ENCODE measurements at regions not wholly inside any gene's neighbourhood (a gene's known extent, or its start where the extent isn't known, plus 50 kb on each side); places are given as distances from the start of the nearest gene placed in this dataset.

DNA sequence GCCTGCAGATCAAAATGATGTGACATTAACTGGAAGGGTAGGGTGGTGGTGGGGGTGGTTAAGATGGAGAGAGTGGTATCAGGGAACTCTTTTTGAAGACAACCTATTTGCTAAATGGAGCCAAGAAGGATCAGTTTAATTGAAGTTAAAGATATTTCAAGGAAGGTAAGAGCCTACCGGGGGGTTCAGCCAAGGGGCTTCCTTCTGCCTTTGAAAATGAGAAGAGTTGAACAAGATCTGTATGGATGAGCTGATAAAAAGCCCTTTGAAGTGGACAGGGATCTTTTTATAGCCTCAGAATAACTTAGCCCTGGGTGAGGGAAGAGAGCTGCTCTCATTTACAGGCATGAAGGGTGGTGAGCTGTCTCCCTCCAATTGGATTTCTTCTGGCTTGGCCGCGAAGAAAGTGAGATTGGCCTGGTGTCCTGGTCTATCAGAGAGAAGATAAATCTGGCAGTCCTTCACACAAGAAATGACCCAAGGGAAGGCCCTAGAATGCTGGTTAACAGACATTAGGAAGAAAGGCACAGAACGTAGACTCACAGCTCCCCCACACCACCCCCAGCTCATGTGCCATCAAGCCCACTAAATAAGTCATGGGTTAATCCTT, 439.8 kb downstream of the TNS1 start:
- no peaks in the 10 kb centered on the region for H3K36me3 ChIP-seq (ENCODE audit: insufficient read depth, low read length)
- no peaks in the 10 kb centered on the region for H3K4me1 ChIP-seq (ENCODE audit: insufficient read depth, low read length)
- H3K9me3 ChIP-seq (ENCODE audit: low read length), result no peaks in the 10 kb centered on the region
- no peaks in the 10 kb centered on the region for H3K27me3 ChIP-seq (ENCODE audit: insufficient read depth, low read length)
- no peak overlapping the region for H2AFZ ChIP-seq (ENCODE audit: low read depth, low read length)
- H3K4me3 ChIP-seq (ENCODE audit: low read length), result no peak overlapping the region

GRCh38 chr2:217559084-217559483, 443.7 kb downstream of the TNS1 start:
- Histone ChIP-seq H3K36me3 (ENCODE audit: insufficient read depth, low read length) (no peaks in the 10 kb centered on the region), H3K27me3 (ENCODE audit: insufficient read depth, low read length) (no peaks in the 10 kb centered on the region), H3K9me3 (ENCODE audit: low read length) (no peaks in the 10 kb centered on the region), H2AFZ (ENCODE audit: low read depth, low read length) (no peak overlapping the region), H3K4me1 (ENCODE audit: insufficient read depth, low read length) (no peaks in the 10 kb centered on the region), H3K4me3 (ENCODE audit: low read length) (no peak overlapping the region)

GRCh38 chr2:217555081-217555876, 447.5 kb downstream of the TNS1 start:
- H2AFZ ChIP-seq (ENCODE audit: low read depth, low read length), result no peak overlapping the region
- no peaks in the 10 kb centered on the region for H3K9me3 ChIP-seq (ENCODE audit: low read length)
- H3K36me3 ChIP-seq (ENCODE audit: insufficient read depth, low read length), result no peaks in the 10 kb centered on the region
- no peak overlapping the region for H3K4me3 ChIP-seq (ENCODE audit: low read length)
- no peaks in the 10 kb centered on the region for H3K27me3 ChIP-seq (ENCODE audit: insufficient read depth, low read length)
- H3K4me1 ChIP-seq (ENCODE audit: insufficient read depth, low read length), result no peaks in the 10 kb centered on the region

DNA sequence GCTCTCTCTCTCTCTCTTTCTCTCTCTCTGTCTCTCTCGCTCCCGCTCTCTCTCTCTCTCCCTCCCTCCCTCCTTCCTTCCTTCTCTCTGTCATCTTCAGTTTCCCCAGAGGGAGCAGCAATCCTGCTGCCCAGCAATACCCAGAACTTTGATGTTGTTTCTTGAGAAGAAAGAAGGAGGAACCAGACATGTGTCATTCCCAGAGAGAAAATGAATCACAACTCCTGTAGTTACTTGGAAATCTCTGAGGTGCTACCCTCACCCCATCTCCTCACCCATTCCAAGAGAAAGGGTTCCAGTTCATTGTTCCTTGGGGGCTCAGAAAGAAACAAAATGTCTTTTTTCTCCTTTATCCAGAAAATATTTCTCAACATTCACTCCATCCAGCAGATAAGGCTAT, 449.1 kb downstream of the TNS1 start:
- Histone ChIP-seq H3K4me1 (ENCODE audit: insufficient read depth, low read length) (no peaks in the 10 kb centered on the region), H3K27me3 (ENCODE audit: insufficient read depth, low read length) (no peaks in the 10 kb centered on the region), H2AFZ (ENCODE audit: low read depth, low read length) (no peak overlapping the region), H3K9me3 (ENCODE audit: low read length) (no peaks in the 10 kb centered on the region), H3K36me3 (ENCODE audit: insufficient read depth, low read length) (no peaks in the 10 kb centered on the region), H3K4me3 (ENCODE audit: low read length) (no peak overlapping the region)

- Histone ChIP-seq H3K27me3 (ENCODE audit: insufficient read depth, low read length) (no peaks in the 10 kb centered on the region), H3K36me3 (ENCODE audit: insufficient read depth, low read length) (no peaks in the 10 kb centered on the region), H2AFZ (ENCODE audit: low read depth, low read length) (no peak overlapping the region), H3K4me3 (ENCODE audit: low read length) (no peak overlapping the region), H3K4me1 (ENCODE audit: insufficient read depth, low read length) (no peaks in the 10 kb centered on the region), H3K9me3 (ENCODE audit: low read length) (no peaks in the 10 kb centered on the region)
These were observed 449.6 kb downstream of the TNS1 start for GRCh38 chr2:217553202-217553601.

GRCh38 chr2:217552081-217552480, 450.7 kb downstream of the TNS1 start:
- H2AFZ ChIP-seq (ENCODE audit: low read depth, low read length), result no peak overlapping the region
- no peaks in the 10 kb centered on the region for H3K4me1 ChIP-seq (ENCODE audit: insufficient read depth, low read length)
- no peaks in the 10 kb centered on the region for H3K27me3 ChIP-seq (ENCODE audit: insufficient read depth, low read length)
- no peak overlapping the region for H3K4me3 ChIP-seq (ENCODE audit: low read length)
- no peaks in the 10 kb centered on the region for H3K9me3 ChIP-seq (ENCODE audit: low read length)
- H3K36me3 ChIP-seq (ENCODE audit: insufficient read depth, low read length), result no peaks in the 10 kb centered on the region

DNA sequence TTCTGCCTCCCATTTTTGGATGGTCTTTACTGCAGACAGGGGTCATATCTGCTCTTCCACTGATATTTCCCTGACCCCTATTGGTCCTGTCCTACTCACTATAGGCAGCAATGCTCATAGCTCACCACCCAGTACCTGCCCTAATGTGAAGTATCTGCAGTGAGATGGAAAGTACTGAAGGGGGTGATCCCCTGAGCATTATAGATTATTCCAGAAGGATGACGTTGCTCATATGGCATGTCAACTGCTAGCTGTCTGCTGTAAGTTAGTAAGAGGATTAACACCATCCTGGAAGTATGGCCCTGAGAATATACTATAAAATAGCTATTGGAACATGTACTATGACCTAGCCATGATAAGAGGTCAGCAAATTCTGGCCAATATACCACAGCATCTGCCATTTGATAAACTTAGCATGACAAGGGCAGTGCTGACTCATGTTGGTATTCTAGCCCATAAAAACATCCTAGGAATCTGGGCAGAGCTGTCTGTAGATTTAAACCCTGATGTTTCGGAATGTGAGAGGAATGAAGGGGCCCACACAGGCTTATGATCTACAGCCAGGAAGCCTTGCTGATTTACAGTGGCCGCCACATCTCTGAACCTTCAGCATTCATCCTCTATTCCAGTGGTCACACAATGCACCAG, 451.4 kb downstream of the TNS1 start:
- H3K4me1 ChIP-seq (ENCODE audit: insufficient read depth, low read length), result no peaks in the 10 kb centered on the region
- H3K27me3 ChIP-seq (ENCODE audit: insufficient read depth, low read length), result no peaks in the 10 kb centered on the region
- no peak overlapping the region for H3K4me3 ChIP-seq (ENCODE audit: low read length)
- H3K36me3 ChIP-seq (ENCODE audit: insufficient read depth, low read length), result no peaks in the 10 kb centered on the region
- no peaks in the 10 kb centered on the region for H3K9me3 ChIP-seq (ENCODE audit: low read length)
- H2AFZ ChIP-seq (ENCODE audit: low read depth, low read length), result no peak overlapping the region

DNA sequence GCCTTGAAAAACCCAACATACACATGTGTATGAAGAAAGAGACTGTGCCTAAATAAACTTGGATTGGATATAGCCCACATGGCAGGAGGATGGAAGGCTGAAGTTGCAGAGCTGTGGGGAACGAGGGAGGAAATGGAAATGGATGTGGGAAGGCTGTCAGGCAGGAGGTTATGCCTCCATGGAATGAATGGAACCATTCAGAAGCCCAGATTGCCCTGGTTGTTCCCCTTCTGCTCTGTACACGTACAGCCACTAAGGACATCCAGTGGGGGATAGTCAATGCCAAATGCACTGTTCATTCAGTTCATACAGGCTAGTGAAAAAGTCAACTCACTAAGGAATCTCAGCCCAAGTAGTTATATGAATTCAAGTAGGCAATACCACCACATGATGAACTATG, 463.7 kb downstream of the TNS1 start:
- Histone ChIP-seq H3K36me3 (ENCODE audit: insufficient read depth, low read length) (no peaks in the 10 kb centered on the region), H3K27me3 (ENCODE audit: insufficient read depth, low read length) (no peaks in the 10 kb centered on the region), H3K4me3 (ENCODE audit: low read length) (no peak overlapping the region), H2AFZ (ENCODE audit: low read depth, low read length) (no peak overlapping the region), H3K4me1 (ENCODE audit: insufficient read depth, low read length) (no peaks in the 10 kb centered on the region), H3K9me3 (ENCODE audit: low read length) (peaks cover 1% of the 10 kb centered on the region)

DNA sequence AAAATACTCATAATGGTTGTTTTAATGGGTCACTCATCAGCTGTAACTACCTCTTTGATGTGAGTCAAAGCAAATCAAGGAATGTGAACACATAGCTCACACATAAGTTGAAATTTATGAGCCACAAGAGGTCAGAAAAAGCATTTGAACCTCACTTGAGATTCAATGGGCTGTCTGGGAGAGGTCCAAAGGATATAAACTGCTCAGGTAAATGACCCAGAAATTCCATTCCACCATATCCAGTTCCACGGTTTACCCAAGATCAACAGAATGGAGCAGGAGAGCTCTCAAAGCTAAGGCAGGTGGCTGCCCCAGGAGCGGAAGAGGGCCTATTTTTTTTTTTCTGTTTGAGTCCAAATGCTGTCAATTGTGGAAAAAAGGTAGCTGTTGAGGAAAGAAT, 464.1 kb downstream of the TNS1 start:
- no peak overlapping the region for H3K4me3 ChIP-seq (ENCODE audit: low read length)
- no peaks in the 10 kb centered on the region for H3K27me3 ChIP-seq (ENCODE audit: insufficient read depth, low read length)
- H3K36me3 ChIP-seq (ENCODE audit: insufficient read depth, low read length), result no peaks in the 10 kb centered on the region
- H3K9me3 ChIP-seq (ENCODE audit: low read length), result peaks cover 1% of the 10 kb centered on the region
- no peaks in the 10 kb centered on the region for H3K4me1 ChIP-seq (ENCODE audit: insufficient read depth, low read length)
- no peak overlapping the region for H2AFZ ChIP-seq (ENCODE audit: low read depth, low read length)

GRCh38 chr2:217535957-217536708, 466.7 kb downstream of the TNS1 start:
- H3K4me1 ChIP-seq (ENCODE audit: insufficient read depth, low read length), result no peaks in the 10 kb centered on the region
- peaks cover 1% of the 10 kb centered on the region for H3K9me3 ChIP-seq (ENCODE audit: low read length)
- H3K27me3 ChIP-seq (ENCODE audit: insufficient read depth, low read length), result no peaks in the 10 kb centered on the region
- H3K36me3 ChIP-seq (ENCODE audit: insufficient read depth, low read length), result no peaks in the 10 kb centered on the region
- no peak overlapping the region for H3K4me3 ChIP-seq (ENCODE audit: low read length)
- H2AFZ ChIP-seq (ENCODE audit: low read depth, low read length), result no peak overlapping the region

DNA sequence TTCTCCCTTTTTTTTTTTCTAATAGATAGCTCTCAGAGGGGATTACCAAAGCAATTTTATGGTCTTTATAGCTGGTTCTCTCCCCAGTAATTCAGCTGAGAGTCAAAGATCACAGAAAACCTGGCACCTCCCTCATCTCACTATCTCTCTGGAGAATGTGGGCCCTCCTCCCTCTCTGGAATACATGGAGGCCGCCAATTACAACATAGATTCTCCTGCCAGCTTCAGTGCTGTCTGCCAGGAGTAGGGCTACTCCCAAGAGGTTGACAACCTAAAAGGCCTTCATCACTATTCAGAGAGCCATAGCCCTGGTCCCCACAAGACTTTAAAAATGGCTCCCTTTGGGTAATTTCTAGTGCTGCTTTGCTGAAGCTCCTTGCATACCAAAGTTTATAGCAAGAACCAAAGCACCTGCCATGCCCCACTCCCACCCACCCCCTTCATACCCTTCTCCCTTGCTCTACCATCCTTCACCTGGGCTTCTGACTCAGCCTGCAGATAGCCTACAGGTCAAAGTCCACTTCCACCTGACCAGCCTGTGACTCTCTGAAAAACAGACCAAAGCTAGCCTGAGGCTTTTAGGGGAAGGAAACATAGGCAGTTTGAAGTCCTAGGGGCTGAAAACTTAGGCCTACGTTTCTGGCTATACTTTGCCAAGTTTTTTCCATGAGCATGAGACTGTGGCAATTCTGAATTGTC, 472.3 kb downstream of the TNS1 start:
- Histone ChIP-seq H3K36me3 (ENCODE audit: insufficient read depth, low read length) (no peaks in the 10 kb centered on the region), H3K9me3 (ENCODE audit: low read length) (peaks cover 1% of the 10 kb centered on the region), H3K4me3 (ENCODE audit: low read length) (no peak overlapping the region), H2AFZ (ENCODE audit: low read depth, low read length) (no peak overlapping the region), H3K27me3 (ENCODE audit: insufficient read depth, low read length) (peaks cover 2% of the 10 kb centered on the region), H3K4me1 (ENCODE audit: insufficient read depth, low read length) (no peaks in the 10 kb centered on the region)

DNA sequence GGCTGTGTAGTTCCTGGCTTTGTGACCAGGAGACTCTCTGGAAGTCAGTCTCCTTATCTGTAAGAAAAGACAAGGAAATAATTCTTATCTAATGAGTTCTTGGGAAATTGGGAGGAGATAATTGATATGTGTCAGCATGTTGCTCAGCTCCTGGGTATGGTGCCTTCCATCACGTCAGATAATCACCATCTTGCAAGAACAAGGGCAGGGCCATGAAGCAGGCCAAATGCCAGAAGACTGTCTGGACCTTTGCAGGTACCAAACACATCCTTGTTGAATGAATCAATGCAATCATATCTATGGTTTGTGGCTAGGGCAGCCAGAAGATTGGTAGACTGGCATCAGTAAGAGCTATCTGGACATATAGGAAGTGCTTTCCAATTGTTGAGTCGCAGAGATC, 473.5 kb downstream of the TNS1 start:
- H2AFZ ChIP-seq (ENCODE audit: low read depth, low read length), result no peak overlapping the region
- H3K27me3 ChIP-seq (ENCODE audit: insufficient read depth, low read length), result peaks cover 2% of the 10 kb centered on the region
- no peak overlapping the region for H3K4me3 ChIP-seq (ENCODE audit: low read length)
- no peaks in the 10 kb centered on the region for H3K36me3 ChIP-seq (ENCODE audit: insufficient read depth, low read length)
- no peaks in the 10 kb centered on the region for H3K9me3 ChIP-seq (ENCODE audit: low read length)
- no peaks in the 10 kb centered on the region for H3K4me1 ChIP-seq (ENCODE audit: insufficient read depth, low read length)
